ENCODE measurements at regions not wholly inside any gene's neighbourhood (a gene's known extent, or its start where the extent isn't known, plus 50 kb on each side); places are given as distances from the start of the nearest gene placed in this dataset.

DNA sequence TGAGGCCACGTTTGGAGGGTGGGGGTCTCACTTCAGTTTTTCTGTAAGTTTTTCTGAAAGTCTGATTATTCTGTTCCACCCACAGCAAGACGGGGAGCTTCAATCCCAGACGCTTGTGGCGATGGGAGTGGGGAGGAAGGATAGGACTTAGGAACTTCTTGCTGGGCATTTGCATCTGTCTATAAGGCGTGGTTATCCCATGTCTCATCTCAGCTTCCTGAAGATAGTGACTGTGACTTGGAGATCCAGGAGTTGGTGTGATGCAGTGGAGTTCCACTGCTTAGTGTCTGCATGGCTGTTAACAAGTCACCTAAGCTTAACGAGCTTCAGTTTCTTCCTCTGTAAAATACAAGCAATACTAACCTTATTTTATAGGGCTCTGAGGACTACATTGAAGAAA, 58.9 kb upstream of the BARX2 start:
- no peak for TF ChIP-seq CREB5 (CRISPR knock-in tag; IDR thresholded peaks at IDR 0.05; ENCODE audit: low read depth)
- TF ChIP-seq POU6F1 (CRISPR knock-in tag; IDR thresholded peaks at IDR 0.05; ENCODE audit: borderline replicate concordance, low read depth): no peak
- no peak for TF ChIP-seq TCF4 (CRISPR knock-in tag; IDR thresholded peaks at IDR 0.05; ENCODE audit: borderline replicate concordance)
- TF ChIP-seq ZC3H10 (CRISPR knock-in tag; IDR thresholded peaks at IDR 0.05): no peak
- TF ChIP-seq TOX (CRISPR knock-in tag; IDR thresholded peaks at IDR 0.05; ENCODE audit: borderline replicate concordance): no peak

All from SK-N-SH treated with all-trans-retinoic acid at 6 μM for 48 hours (cell line).